ENCODE measurements at regions not wholly inside any gene's neighbourhood (a gene's known extent, or its start where the extent isn't known, plus 50 kb on each side); places are given as distances from the start of the nearest gene placed in this dataset.

- H3K23me2 ChIP-seq (ENCODE audit: insufficient read length, low read depth, low read length, poor library complexity, severe bottlenecking): no peaks in the 10 kb centered on the region
- no peak overlapping the region for H4K5ac ChIP-seq (ENCODE audit: insufficient read length, low read depth, low read length)
- no peak overlapping the region for H3K56ac ChIP-seq (ENCODE audit: insufficient read length, low read depth, low read length)
- peaks cover 0 to 2% of the 10 kb centered on the region in 2 experiments; a peak in 2 of 5 replicates for H3K9me3 Mint-ChIP-seq
- no peaks in the 10 kb centered on the region for H4K20me1 ChIP-seq (ENCODE audit: control insufficient read depth, insufficient read depth, insufficient read length)
- no peak overlapping the region for H2AFZ ChIP-seq (ENCODE audit: low read length)
- H2AK5ac ChIP-seq (ENCODE audit: insufficient read length, low read length): no peak overlapping the region
- H2BK12ac ChIP-seq (ENCODE audit: insufficient read length, low read depth, low read length): no peak overlapping the region
- no peak overlapping the region for H3K4me2 ChIP-seq (ENCODE audit: insufficient read depth, insufficient read length, low read length)
- H3K9ac ChIP-seq (ENCODE audit: extremely low read depth, insufficient read length, low read length): no peak overlapping the region
- no peaks in the 10 kb centered on the region for H3K27me3 Mint-ChIP-seq (ENCODE audit: low read depth)
- H3K4me1 Mint-ChIP-seq: no peaks in the 10 kb centered on the region
- H4K8ac ChIP-seq (replicated peaks; ENCODE audit: insufficient read length, low read depth, low read length): no peak overlapping the region
- H3K36me3 Mint-ChIP-seq (ENCODE audit: insufficient read depth in 1 of 3, low read depth in 3 of 3): no peaks in the 10 kb centered on the region
- no peaks in the 10 kb centered on the region for H3K9me3 ChIP-seq (ENCODE audit: control insufficient read depth, low read depth, low read length)
- no peak overlapping the region for H3K27ac Mint-ChIP-seq
- H3K79me2 ChIP-seq (ENCODE audit: insufficient read depth, low read length): no peaks in the 10 kb centered on the region
- no peaks in the 10 kb centered on the region for H3K4me1 ChIP-seq (ENCODE audit: insufficient read depth, low read length)
- H3K27ac ChIP-seq (ENCODE audit: insufficient read length, low read depth, low read length): no peak overlapping the region
- H3K4ac ChIP-seq (ENCODE audit: low read depth, low read length): no peak overlapping the region
- H2BK15ac ChIP-seq (ENCODE audit: low read depth, low read length): no peak overlapping the region
- TF ChIP-seq CTCF (conservative IDR thresholded peaks at IDR 0.05): no peak
- no peak overlapping the region for H3K4me3 Mint-ChIP-seq
- no peak overlapping the region for H2BK5ac ChIP-seq (ENCODE audit: insufficient read length, low read length)
- no peak overlapping the region for H4K91ac ChIP-seq (ENCODE audit: insufficient read length, low read depth, low read length)
- no peak overlapping the region for H3K18ac ChIP-seq (ENCODE audit: insufficient read length, low read depth, low read length)
- H3K27me3 ChIP-seq (ENCODE audit: insufficient read depth, low read length): no peaks in the 10 kb centered on the region
- H3T11ph ChIP-seq (ENCODE audit: low read length): no peak overlapping the region
- H3K23ac ChIP-seq (ENCODE audit: insufficient read length, low read depth, low read length): no peak overlapping the region
- no peaks in the 10 kb centered on the region for H3K79me1 ChIP-seq (ENCODE audit: insufficient read depth, low read depth, low read length, poor library complexity, severe bottlenecking)
- no CpG with 5 or more reads among the region's 1 CpG for WGBS (ENCODE audit: extremely low coverage, insufficient read length, low lambda C conversion rate)
- no peak overlapping the region for H3K14ac ChIP-seq (ENCODE audit: insufficient read depth, low read length)
- H2BK20ac ChIP-seq (ENCODE audit: low read depth, low read length, poor library complexity, severe bottlenecking): no peak overlapping the region
- H2BK120ac ChIP-seq (ENCODE audit: low read depth, low read length, poor library complexity, severe bottlenecking): no peak overlapping the region
- DNase-seq: no peak
Measured at GRCh38 chr1:102640872-102641271, 467.4 kb downstream of the COL11A1 start.
